HG03457 (cell line): ENCODE measurements at regions not wholly inside any gene's neighbourhood (a gene's known extent, or its start where the extent isn't known, plus 50 kb on each side); places are given as distances from the start of the nearest gene placed in this dataset.
"Not testable (repeated sequence)": the region's sequence is repeated elsewhere in the genome, so short reads cannot be mapped to it uniquely, and the experiment has no call there.

Experiments
- ATAC-seq: cut with Tn5 transposase; IDR thresholded peaks from one replicate; pipeline ENCODE4 v1.9.1; 2021; ENCODE audit warnings: moderate number of reproducible peaks; ENCODE audit not compliant: unreplicated experiment

DNA sequence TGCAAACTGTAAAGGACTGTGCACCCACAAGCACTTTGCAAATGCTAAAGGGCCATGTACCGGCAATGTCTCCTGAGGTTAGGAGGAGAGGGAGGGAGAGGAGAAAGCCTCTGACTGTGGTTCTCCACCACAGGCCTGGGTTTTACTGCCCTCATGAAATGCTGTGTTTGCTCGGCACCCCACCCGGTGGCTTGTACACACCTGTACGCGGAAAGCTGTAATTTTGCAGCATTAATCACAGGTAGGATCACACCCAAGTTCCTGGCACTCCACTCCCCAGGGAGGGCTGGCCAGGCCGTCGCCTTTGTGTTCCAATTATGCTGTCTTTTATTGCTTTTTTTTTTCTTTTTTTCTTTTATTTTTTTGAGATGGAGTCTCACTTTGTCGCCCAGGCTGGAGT, 78.5 kb upstream of the MYL10 start:
- no peak for ATAC-seq

DNA sequence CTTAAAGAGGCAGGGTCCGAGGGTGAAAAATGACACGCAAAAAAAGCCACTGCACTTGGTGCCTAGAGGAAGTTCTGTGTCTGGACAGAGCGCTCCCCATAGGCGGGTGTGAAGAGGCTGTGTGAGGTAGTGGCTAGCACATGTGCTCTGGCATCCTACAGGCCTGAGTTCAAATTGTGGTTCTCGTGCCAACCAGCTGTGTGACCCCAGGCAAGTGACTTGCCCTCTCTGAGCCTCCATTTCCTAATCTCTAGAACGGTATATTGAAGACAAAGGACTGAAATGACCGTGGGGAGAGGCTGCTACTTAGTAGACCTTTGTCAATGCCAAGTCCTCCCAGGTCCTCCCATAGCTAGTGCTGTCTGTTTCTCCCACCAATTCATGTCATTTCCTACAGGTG, 79.1 kb upstream of the MYL10 start:
- ATAC-seq: no peak

DNA sequence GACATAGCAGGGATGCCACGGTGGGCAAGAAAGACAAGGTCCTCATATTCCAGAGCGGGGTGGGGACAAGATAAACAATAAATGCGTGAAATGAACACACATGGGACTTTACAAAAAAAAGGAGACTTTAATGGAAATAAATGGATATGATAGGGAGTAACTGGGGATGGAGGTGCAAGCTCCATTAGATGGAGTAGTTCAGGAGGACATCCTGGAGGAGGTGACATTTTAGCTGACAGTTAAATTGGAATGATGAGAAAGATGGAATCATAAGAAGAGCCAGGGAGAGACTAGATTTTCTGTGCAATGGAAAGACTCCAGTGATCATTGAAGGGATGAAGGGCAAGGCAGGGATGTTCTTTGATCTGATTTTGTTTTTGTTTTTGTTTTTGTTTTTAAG, 83.6 kb upstream of the MYL10 start:
- ATAC-seq: no peak

DNA sequence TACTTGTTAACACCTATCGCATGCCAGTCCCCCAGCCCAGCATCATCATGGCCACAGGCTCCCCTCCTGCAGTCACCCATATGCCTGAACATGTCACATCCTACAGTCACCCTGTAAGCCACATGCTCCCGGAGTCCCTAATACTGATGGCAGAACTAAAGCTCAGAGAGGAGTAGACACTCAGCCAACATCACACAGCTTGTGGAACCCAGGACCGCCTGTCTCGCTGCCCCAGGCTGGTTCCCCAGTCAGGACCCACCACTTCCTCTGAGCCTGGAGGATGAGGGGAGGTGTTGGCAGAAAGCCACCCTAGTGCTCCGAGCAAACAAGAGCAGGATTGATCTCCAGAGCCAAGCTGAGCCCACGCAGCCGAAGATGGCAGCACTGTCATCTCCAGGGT, 85.0 kb upstream of the MYL10 start:
- ATAC-seq: no peak

DNA sequence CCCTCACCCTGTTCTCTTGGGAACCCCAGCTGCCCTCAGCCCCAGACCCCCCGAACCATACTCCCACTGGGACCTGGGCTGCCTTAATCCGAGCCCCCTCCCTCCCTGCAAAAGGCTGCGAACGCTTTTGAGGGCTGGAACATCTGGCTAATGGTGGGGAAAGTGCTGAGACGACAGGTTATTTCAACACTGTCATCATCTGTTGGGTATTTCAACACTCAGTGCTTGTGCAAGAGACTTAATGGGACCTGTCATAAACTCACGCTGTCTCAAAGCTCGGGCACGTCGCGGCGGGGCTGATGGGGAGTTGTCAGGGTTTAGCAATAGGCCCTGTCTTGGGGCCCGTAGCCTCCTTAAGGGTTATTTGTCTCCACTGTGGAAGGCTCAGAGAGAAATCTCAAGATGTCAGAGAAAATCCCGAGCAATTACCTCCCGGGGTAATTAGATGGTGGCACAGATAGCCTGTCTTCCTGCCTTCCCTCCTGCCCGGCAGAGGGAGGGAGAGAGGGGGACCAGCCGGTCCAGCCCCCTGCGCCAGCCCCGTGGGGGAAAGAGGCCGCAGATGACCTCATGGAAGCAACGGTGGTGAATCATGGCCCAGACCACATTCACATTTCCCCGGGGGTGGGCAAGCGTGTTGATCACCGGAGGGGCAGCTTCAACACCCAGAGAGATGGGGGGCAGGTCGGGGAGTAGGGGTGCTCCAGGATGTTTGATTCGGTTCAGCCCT, 88.7 kb upstream of the MYL10 start:
- ATAC-seq: no peak

DNA sequence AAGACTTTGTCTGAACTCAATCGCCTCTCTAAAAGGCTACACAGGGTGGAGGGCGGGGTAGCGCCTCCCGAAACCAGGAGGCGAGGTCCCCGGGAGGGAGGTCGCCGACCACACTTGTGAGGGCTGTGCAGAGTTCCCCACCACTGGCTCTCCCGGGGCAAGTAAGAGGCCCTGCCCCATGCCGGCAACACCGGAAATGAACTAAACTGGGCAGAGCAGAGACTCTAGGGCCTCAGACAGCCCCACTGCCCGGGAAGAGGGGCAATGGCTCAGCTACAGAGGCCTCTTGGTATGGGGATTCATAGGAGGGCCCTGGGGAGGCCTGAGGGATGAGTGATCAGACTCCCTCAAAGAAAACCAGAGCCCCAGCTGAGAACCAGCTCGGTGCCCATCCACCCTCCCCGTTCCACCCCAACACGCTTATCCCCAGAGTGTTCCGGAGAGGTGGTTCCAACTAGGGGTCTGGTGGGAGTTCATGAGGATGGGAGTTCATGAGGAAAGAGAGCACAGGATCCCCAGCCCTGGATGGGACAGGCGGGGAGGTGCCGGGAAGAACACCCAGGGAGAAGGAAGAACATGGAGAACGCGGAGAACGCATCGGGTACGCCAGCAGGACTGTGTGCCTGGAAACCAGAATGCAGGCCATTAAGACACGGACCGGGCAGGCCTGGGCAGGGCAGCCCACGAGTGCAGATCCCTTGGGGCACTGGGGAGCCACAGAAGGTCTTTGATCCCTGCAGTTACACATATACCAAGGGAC, 89.4 kb upstream of the MYL10 start:
- ATAC-seq: no peak

DNA sequence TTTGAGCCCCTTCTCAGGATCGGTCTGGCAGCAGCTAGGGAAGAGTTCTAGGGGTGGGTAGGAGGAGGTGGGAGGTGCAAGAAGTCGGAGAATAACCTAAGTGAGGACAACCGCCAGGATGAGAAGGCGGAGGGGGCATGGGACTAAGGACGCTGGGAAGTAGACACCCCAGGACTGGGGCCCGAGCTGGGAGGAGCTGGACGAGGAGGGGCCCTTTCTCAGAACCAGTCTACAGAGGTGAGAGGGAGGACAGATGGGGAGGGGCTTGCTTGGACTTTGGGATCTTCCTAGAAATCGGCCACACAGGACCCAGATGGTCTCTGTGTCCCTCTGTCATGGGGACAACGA, 90.0 kb upstream of the MYL10 start:
- no peak for ATAC-seq

DNA sequence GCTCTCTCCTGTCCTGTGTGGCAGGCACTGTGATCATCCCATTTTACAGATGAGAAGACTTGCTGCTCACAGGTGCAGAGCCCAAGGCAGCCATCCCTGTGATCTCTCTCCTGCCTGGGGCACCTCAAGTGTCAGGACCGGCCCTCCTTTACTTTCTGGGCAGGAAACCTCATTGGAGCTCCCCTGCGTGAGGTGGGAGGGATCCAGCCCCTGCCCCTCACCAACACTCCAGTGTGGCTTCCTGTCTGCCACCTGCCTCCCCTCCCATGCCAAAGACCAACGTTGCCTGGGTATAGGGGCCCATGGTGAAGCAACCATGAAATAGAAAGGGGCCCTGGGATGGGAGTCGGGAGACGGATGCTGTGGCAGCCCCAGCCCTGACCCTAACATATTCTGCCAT, 91.2 kb upstream of the MYL10 start:
- ATAC-seq: no peak

DNA sequence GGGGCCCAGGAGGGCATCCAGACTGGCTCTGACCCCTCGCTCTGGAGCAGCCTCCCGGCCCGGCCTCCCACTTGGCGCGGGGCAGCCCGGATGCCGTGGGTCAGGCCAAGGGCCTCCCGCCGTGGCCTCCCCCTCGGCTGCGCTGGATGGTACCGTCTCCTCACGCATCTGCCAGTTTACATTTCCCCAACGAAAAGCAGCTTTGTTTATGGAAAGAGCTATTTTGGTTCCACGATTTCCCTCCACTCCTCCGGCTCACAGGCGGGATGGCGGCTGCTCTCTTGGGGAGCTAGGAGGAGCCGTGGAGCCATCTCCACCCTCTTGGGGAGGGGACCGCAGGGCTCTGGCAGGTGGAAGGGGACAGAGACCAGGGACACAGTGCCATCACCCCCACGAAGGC, 93.2 kb upstream of the MYL10 start:
- ATAC-seq: no peak

DNA sequence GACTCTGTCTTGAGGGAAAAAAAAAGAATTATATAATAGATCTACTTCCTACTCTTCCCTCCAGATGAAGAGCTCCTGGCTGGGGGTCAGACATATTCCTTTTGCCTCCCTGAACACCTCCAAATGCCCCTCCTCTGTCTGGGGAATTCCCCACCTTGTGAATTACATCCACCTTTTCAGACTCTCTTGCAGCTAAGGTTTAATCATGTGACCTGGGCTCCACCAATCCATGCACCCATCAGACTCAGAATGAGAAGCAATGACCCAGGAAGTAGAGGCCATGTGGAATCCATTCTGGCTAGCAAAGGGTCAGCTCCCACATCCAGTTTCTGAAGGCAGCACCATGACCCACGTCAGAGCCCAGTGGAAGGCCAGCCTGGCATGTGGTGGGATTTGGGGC, 93.6 kb upstream of the CUX1 start:
- no peak for ATAC-seq

DNA sequence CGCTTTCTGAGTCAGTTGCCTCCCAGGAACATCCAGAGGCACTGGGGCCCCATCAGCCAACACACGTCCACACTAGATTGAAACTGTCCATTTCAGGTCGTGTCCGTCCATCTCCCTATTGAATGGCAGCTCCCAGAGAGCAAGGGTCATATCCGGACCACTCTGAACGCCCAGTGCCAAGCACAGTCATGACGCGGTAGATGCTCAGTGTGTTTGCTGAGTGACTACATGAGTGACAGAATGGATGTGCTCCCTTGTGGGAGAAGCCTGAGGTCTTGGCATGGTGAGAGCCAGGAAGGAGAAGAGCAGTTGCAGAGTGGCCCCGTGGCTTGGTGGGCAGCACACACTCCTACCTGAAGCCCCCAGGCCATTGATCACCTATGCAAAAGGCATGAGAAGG, 92.5 kb upstream of the CUX1 start:
- ATAC-seq: no peak

DNA sequence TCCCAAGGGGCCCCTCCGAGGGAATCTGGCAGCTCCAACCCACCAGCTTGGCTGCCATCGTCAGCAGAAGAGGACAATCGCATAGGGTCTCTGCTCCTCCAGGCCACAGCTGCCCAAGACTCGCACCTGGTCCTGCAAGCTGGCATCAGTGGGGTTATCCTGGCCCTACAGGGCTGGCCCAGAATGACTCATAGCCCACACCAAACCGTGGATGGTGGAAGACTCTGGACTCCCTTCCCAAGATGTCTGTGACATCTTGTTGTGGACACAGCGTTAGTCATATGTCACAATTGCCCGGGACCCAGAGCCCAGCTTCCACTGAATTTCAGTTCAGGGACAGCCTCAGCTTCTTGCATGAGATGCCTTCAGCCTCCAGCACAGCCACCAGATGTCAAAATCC, 91.5 kb upstream of the CUX1 start:
- no peak for ATAC-seq

DNA sequence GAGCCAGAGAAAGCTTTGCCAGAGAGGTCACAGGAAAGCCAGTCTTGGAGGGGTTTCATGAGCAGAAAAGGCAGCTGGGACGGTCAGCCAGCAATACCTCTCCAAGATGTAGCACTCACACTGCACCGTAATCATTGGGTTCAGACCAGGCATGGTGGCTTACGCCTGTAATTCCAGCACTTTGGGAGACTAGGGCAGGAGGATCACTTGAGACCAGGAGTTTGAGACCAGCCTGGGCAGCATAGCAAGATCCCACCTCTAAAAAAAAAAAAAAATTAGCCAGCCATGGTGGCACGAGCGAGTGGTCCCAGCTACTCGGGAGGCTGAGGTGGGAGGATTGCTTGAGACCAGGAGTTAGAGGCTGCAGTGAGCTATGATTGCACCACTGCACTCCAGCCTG, 90.2 kb upstream of the CUX1 start:
- ATAC-seq: no peak

DNA sequence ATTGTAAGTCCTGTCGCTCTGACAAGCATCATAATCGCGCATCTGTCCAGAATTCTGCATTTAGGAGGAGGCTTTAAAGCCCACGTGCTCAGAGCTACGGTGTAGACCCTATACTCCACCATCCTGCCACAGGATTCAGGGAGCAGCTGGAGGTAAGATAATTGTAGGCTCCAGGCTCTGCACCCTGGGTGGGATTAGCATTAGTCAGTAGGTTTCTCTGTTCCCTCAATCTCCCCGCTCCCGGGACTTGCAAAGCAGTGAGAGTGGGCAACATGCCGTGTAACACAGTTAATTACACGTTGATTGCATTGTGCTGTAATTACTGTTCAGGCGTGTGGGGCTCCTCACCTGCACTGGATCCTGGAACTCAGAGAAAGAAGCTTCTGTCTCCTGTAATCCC, 89.3 kb upstream of the CUX1 start:
- no peak for ATAC-seq

DNA sequence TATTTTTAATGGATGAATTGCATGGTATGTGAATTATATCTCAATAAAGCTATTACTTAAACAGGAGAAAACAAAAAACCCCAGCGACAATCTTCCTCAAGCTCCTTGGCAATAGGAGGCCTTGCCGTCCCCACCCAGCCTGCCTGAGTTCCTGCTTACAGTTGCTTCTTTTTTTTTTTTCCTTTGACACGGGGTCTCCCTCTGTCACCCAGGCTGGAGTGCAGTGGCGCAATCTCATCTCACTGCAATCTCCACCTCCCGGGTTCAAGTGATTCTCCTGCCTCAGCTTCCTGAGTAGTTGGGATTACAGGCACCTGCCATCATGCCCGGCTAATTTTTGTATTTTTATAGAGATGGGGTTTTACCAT, 88.6 kb upstream of the CUX1 start:
- not testable (repeated sequence) for ATAC-seq

DNA sequence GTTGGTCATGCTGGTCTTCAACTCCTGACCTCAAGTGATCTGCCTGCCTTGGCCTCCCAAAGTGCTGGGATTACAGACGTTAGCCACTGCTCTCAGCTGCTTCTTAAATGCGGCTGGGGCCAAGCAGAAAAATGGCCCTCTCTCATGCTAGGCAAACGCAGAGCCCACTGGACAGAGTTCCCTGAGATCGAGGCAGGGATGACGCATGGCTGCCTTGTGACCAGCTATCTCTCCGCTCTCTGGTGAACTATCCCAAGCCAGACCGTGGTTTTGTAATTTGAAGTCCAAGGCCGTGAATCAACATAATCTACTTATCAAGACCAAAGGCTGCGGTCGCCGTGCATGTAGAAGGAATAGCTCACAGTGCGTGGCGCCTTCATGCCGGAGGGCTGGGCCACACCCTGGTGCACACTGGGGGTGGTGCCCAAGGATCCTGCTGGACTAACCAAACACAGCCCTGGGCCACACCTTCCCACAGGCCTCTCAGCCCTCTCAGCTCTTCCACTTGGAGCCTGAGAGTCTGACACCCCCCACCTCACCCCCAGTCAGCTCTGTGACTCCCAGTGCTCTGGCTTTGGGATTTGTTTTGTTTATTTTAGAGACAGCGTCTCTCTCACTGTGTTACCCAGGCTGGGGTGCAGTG, 88.1 kb upstream of the CUX1 start:
- no peak for ATAC-seq

DNA sequence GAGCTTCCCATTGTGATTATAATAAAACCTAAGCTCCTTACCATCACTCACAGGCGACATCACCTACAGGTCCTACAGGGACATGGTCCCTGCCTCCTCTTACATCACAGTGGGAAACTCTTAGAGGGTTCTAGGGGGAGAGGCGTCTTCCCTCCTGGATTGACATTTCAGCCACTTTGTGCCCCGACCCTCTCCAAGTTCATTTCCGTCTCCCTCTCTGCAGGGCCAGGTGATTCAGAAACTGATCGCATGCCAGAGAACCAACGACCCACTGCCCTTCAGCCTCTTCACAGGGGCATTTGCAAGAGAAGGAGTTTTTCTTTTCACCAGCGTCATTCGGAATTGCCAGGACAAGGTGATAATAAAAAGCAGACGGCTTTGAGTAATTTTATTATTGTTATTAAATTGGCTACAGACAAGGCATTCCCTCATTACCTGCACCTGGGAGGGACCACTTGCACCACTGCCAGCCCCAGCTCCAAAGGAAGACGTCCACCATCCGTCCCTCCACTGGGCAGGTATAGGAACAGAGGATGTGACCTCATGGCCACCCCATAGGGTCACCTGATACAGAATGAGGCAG, 85.8 kb upstream of the CUX1 start:
- no peak for ATAC-seq

DNA sequence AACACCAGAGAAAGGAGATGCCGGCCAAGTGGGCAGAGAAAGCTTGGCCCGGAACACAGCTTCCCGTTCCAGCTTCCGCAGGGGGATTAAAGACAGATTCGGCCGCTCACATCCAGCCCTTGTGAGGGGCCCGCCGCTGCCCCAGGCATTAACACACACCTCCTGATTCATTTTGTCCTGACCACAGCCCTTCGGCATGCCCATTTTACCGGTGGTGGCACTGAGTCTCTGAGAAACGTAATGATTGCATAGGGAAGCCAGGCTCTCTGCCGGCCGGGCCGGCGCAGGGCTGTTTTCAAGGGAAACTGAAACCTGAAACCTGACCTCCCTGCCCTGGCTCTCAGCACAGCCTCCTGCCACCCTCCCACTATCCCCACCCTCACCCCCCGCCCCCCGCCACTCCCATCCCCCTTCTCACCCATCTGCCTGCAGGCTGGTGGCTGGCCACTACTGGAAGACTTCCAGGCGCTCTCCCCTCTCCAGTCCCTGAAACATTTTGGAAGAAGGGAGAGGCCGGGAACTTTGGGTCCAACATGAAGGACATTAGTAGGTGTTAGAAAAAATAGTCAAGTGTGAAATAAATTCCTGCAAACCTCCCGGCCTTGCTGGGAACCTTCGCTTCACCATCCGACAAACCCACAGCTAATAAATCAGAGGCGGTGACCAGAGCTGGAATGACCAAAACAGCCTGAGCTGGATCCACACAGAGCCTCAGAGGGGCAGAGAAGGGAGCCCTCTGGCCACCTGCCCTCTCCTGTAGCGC, 83.5 kb upstream of the CUX1 start:
- no peak for ATAC-seq

DNA sequence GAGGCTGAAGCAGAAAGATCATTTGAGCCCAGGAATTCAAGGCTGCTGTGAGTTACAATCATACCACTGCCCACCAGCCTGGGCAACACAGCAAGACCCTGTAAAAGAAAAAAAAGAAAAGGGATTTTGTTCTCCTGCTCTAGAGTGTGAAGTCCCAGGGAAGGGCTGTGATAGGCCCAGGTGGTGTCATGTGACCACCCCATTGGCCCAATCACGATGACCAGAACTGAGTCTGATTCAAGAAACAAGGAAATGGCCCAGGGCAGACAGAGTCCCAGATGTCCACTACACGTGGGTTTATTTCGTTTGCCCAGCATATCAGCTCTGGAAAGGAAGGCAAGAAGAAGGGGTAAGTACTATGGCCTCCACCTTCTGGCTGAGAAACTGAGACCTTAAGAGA, 81.3 kb upstream of the CUX1 start:
- ATAC-seq: no peak

DNA sequence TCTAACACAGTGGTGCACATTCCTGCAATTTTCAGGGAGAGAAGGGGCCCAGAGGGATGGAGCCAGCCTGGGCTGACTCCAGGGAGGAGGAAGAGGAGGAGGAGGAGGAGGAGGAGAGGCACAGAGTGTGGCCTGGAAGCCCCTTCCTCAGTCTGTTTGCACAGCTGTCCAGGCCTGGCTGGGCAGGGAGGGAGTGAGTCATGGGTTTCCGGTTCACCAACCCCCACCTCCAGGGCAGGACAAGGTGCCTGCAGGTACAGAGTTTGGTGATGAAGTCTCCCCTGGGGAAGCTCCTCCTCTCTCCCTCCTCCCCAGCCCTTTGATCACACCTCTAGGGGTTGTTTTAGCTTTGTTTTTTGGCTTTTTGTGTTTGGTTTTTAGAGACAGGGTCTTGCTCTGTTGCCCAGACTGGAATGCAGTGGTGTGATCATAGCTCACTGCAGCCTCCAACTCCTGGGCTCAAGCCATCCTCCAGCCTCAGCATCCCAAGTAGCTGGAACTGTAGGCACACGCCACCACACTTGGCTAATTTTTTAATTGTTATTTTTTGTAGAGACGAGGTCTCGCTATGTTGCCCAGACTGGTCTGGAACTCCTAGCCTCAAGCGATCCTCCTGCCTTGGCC, 77.5 kb upstream of the CUX1 start:
- no peak for ATAC-seq
